HCT116 (cell line): ENCODE measurements at regions not wholly inside any gene's neighbourhood (a gene's known extent, or its start where the extent isn't known, plus 50 kb on each side); places are given as distances from the start of the nearest gene placed in this dataset.

Experiments
- ATAC-seq: fragments of 200-7000 bp; cut with Tn5 transposase; 2 replicates; pipeline ENCODE4 v1.9.1; 2020; ENCODE audit warnings: mild to moderate bottlenecking, moderate library complexity
- BruUV-seq: library from RNA; stranded (reverse); fragments of 400-500 nt; replicated peaks from 2 replicates; lab custom pipeline; 2021; lab: Mats Ljungman, UMichigan
- CTCF ChIA-PET: fragments of 300-600 bp; sonication (Branson Sonifier 250); formaldehyde crosslinking; loops from one replicate; lab custom pipeline; 2021; ENCODE audit warnings: antibody characterized with exemption; lab: Charles Lee
- POLR2A ChIA-PET: fragments of 300-600, 350-600 bp; sonication (Branson Sonifier 250); formaldehyde crosslinking; loops from one replicate; lab custom pipeline; 2021; ENCODE audit warnings: antibody characterized with exemption; lab: Charles Lee
- RAD21 ChIA-PET, 2 experiments: fragments of 300-600 bp; sonication (Branson Sonifier 250); formaldehyde crosslinking; loops; one replicate each; lab custom pipeline; 2023; ENCODE audit warnings: low total read pairs in 2 of 2; ENCODE audit not compliant: uncharacterized antibody in 2 of 2, unreplicated experiment in 2 of 2, low non-redundant PET in 1 of 2; lab: Charles Lee
- DNase-seq: peaks from one replicate; pipeline ENCODE4 v3.0.0-alpha.2; 2010; ENCODE audit warnings: low read depth, low spot score
- H2AFZ ChIP-seq: fragments of 200-600 bp; shearing (Covaris generic), sonication (generic); 2 replicates; pipeline ENCODE4 v1.6.1; 2017; ENCODE audit warnings: low read depth, mixed run types, mixed read lengths, antibody characterized with exemption, low read length; ENCODE audit not compliant: poor library complexity, severe bottlenecking
- H3K27ac ChIP-seq: 2 replicates; pipeline ENCODE4 v1.5.1; 2012; ENCODE audit warnings: low read depth, low read length
- H3K27me3 ChIP-seq: fragments of 200-600 bp; sonication (generic); 2 replicates; pipeline ENCODE4 v1.6.1; 2016; ENCODE audit warnings: mixed run types, low read length, mixed read lengths; ENCODE audit not compliant: insufficient read depth
- H3K36me3 ChIP-seq, 2 experiments: fragments of 200-500 bp in 1 of 2; fragments of 200-600 bp in 1 of 2; sonication (Bioruptor generic) in 1 of 2; sonication (generic) in 1 of 2; 2 replicates each; pipeline versions ENCODE4 v1.5.1 to v1.6.1; 2014 to 2016; ENCODE audit warnings: low read length in 2 of 2, inconsistent platforms in 1 of 2, mixed read lengths in 1 of 2, mixed run types in 1 of 2; ENCODE audit not compliant: insufficient read depth in 2 of 2, control insufficient read depth in 1 of 2
- H3K4me1 ChIP-seq, 2 experiments: fragments of 200-600 bp in 1 of 2; sonication (generic) in 1 of 2; 2 replicates each; pipeline versions ENCODE4 v1.5.1 to v1.6.1; 2012 to 2017; ENCODE audit warnings: low read length in 2 of 2, inconsistent platforms in 1 of 2, mild to moderate bottlenecking in 1 of 2, mixed read lengths in 1 of 2, mixed run types in 1 of 2, moderate library complexity in 1 of 2; ENCODE audit not compliant: insufficient read depth in 2 of 2, control insufficient read depth in 1 of 2
- H3K4me2 ChIP-seq: fragments of 200-600 bp; sonication (generic); 2 replicates; pipeline ENCODE4 v1.6.1; 2017; ENCODE audit warnings: mixed run types, low read length, mixed read lengths
- H3K4me3 ChIP-seq, 2 experiments: fragments of 200-600 bp in 1 of 2; sonication (generic) in 1 of 2; replicated peaks in 1 of 2; 2 replicates each; pipeline ENCODE4 v1.5.1; 2011 to 2016; ENCODE audit warnings: low read length in 2 of 2, control low read depth in 1 of 2, low read depth in 1 of 2, mild to moderate bottlenecking in 1 of 2, mixed read lengths in 1 of 2, mixed run types in 1 of 2
- H3K79me2 ChIP-seq: fragments of 200-600 bp; sonication (generic); 2 replicates; pipeline ENCODE4 v1.6.1; 2017; ENCODE audit warnings: mild to moderate bottlenecking, mixed run types, low read length, moderate library complexity, mixed read lengths; ENCODE audit not compliant: insufficient read depth
- H3K9ac ChIP-seq: fragments of 200-600 bp; sonication (generic); 2 replicates; pipeline ENCODE4 v1.6.1; 2016; ENCODE audit warnings: low read length, mixed read lengths
- H3K9me2 ChIP-seq: fragments of 200-600 bp; sonication (generic), shearing (Covaris generic); 2 replicates; pipeline ENCODE4 v1.6.1; 2017; ENCODE audit warnings: mixed run types, mild to moderate bottlenecking, moderate library complexity; ENCODE audit not compliant: insufficient read depth
- H3K9me3 ChIP-seq, 2 experiments: fragments of 200-500 bp in 1 of 2; fragments of 200-600 bp in 1 of 2; sonication (Bioruptor generic) in 1 of 2; sonication (generic) in 1 of 2; 2 replicates each; pipeline ENCODE4 v1.6.1; 2014 to 2017; ENCODE audit warnings: low read length in 2 of 2, mixed read lengths in 2 of 2, inconsistent platforms in 1 of 2, low read depth in 1 of 2, mild to moderate bottlenecking in 1 of 2, mixed run types in 1 of 2, moderate library complexity in 1 of 2; ENCODE audit not compliant: control insufficient read depth in 1 of 2, insufficient read depth in 1 of 2
- H4K20me1 ChIP-seq: fragments of 200-600 bp; sonication (generic), shearing (Covaris generic); 2 replicates; pipeline ENCODE4 v1.6.1; 2017; ENCODE audit warnings: mixed run types, mild to moderate bottlenecking, moderate library complexity; ENCODE audit not compliant: insufficient read depth
- CBX3 ChIP-seq: IDR thresholded peaks from 2 replicates; pipeline ENCODE4 v1.6.1; 2012; ENCODE audit warnings: low read depth
- CEBPB ChIP-seq: IDR thresholded peaks from 2 replicates; pipeline ENCODE4 v1.6.1; 2012; ENCODE audit warnings: low read depth
- EGR1 ChIP-seq: IDR thresholded peaks from 2 replicates; pipeline ENCODE4 v1.6.1; 2012; ENCODE audit warnings: low read depth
- ELF1 ChIP-seq: IDR thresholded peaks from 2 replicates; pipeline ENCODE4 v1.6.1; 2012; ENCODE audit warnings: low read depth, borderline replicate concordance
- EZH2phosphoT487 ChIP-seq: fragments of 200-600 bp; IDR thresholded peaks from 2 replicates; pipeline ENCODE4 v1.6.1; 2018; ENCODE audit warnings: antibody characterized with exemption, borderline replicate concordance
- FOSL1 ChIP-seq: IDR thresholded peaks from 2 replicates; pipeline ENCODE4 v1.6.1; 2012; ENCODE audit warnings: low read depth
- JUND ChIP-seq: IDR thresholded peaks from 2 replicates; pipeline ENCODE4 v1.6.1; 2012
- POLR2A ChIP-seq: IDR thresholded peaks from 2 replicates; pipeline ENCODE4 v1.7.0; 2011; ENCODE audit warnings: borderline replicate concordance; ENCODE audit not compliant: insufficient read depth, insufficient read length; ENCODE audit errors: extremely low read depth
- POLR2AphosphoS5 ChIP-seq: IDR thresholded peaks from 2 replicates; pipeline ENCODE4 v1.6.1; 2011; ENCODE audit warnings: mild to moderate bottlenecking, low read depth, low read length, moderate library complexity
- RAD21 ChIP-seq: IDR thresholded peaks from 2 replicates; pipeline ENCODE4 v1.6.1; 2012; ENCODE audit warnings: low read depth, mild to moderate bottlenecking
- SIN3A ChIP-seq: IDR thresholded peaks from 2 replicates; pipeline ENCODE4 v1.6.1; 2012; ENCODE audit warnings: low read depth
- SP1 ChIP-seq: IDR thresholded peaks from 2 replicates; pipeline ENCODE4 v1.6.1; 2012; ENCODE audit warnings: low read depth
- SRF ChIP-seq: IDR thresholded peaks from 2 replicates; pipeline ENCODE4 v1.6.1; 2012; ENCODE audit warnings: low read depth
- TCF7L2 ChIP-seq: IDR thresholded peaks from 2 replicates; pipeline ENCODE4 v1.7.0; 2011; ENCODE audit warnings: borderline replicate concordance, inconsistent platforms; ENCODE audit not compliant: insufficient read depth, insufficient read length; ENCODE audit errors: extremely low read depth
- YY1 ChIP-seq: IDR thresholded peaks from 2 replicates; pipeline ENCODE4 v1.6.1; 2011; ENCODE audit warnings: low read length, low read depth, moderate library complexity, mild to moderate bottlenecking; ENCODE audit not compliant: insufficient replicate concordance; ENCODE audit errors: extremely low read depth
- ZBTB33 ChIP-seq: IDR thresholded peaks from 2 replicates; pipeline ENCODE4 v1.6.1; 2011; ENCODE audit warnings: mild to moderate bottlenecking, low read length, moderate library complexity; ENCODE audit not compliant: insufficient replicate concordance; ENCODE audit errors: extremely low read depth
- intact Hi-C: fragments of 100-400 bp; cut with micrococcal nuclease; formaldehyde crosslinking; loops from 2 replicates; pipeline ENCODE4 v1.10.0; 2022
- TF ChIP-seq, protein P1 (sequence below): IDR thresholded peaks from 2 replicates; pipeline ENCODE4 v1.6.1; 2012

GRCh38 chr4:116361790-116362189 is 723.6 kb downstream of the TRAM1L1 start:
- ChIA-PET CTCF (no interaction called here), RAD21 (no interaction called here), POLR2A (no interaction called here)
- ATAC-seq (no peak), DNase-seq (no peak)
- Histone ChIP-seq H3K27me3 (no peaks in the 10 kb centered on the region), H3K27ac (no peak overlapping the region), H3K36me3 (no peaks in the 10 kb centered on the region), H3K4me1 (no peaks in the 10 kb centered on the region), H3K9me3 (no peaks in the 10 kb centered on the region), H3K4me3 (no peak overlapping the region), H3K9ac (no peak overlapping the region), H3K9me2 (no peaks in the 10 kb centered on the region), H2AFZ (no peak overlapping the region), H3K4me2 (no peak overlapping the region), H4K20me1 (no peaks in the 10 kb centered on the region), H3K79me2 (no peaks in the 10 kb centered on the region)
- no TSS peak for BruUV-seq
- TF ChIP-seq, protein P1, sequence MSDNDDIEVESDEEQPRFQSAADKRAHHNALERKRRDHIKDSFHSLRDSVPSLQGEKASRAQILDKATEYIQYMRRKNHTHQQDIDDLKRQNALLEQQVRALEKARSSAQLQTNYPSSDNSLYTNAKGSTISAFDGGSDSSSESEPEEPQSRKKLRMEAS, result no peak
- TF ChIP-seq JUND (no peak), POLR2AphosphoS5 (no peak), SRF (no peak), CEBPB (no peak), ZBTB33 (no peak), POLR2A (no peak), YY1 (no peak), EZH2phosphoT487 (no peak), CBX3 (no peak), EGR1 (no peak), FOSL1 (no peak), SIN3A (no peak), RAD21 (no peak), ELF1 (no peak), SP1 (no peak), TCF7L2 (no peak)
- intact Hi-C loops, result no loop called here
